HEK293T (cell line): ENCODE measurements at regions not wholly inside any gene's neighbourhood (a gene's known extent, or its start where the extent isn't known, plus 50 kb on each side); places are given as distances from the start of the nearest gene placed in this dataset.

Experiments
- ARNT ChIP-seq: fragments of 450-650 bp; IDR thresholded peaks from 2 replicates; pipeline ENCODE4 v1.6.1; 2017; ENCODE audit warnings: mild to moderate bottlenecking
- FOXK2 ChIP-seq: fragments of 450-650 bp; IDR thresholded peaks from 2 replicates; pipeline ENCODE4 v1.6.1; 2016; ENCODE audit warnings: mild to moderate bottlenecking
- SUZ12 ChIP-seq: fragments of 450-650 bp; IDR thresholded peaks from 2 replicates; pipeline ENCODE4 v1.6.1; 2016; ENCODE audit warnings: mild to moderate bottlenecking
- TARDBP ChIP-seq: fragments of 450-650 bp; IDR thresholded peaks from 2 replicates; pipeline ENCODE4 v1.6.1; 2016

- no peak for TF ChIP-seq TARDBP
- no peak for TF ChIP-seq ARNT
- no peak for TF ChIP-seq SUZ12
- TF ChIP-seq FOXK2, result no peak
Observed at GRCh38 chr17:70989280-70989679, 819.9 kb downstream of the KCNJ2 start.
